Activated B cell treated with CpG ODN at 0.5 μM for 24 hours (primary cell): ENCODE measurements at regions not wholly inside any gene's neighbourhood (a gene's known extent, or its start where the extent isn't known, plus 50 kb on each side); places are given as distances from the start of the nearest gene placed in this dataset.
"Not testable (repeated sequence)": the region's sequence is repeated elsewhere in the genome, so short reads cannot be mapped to it uniquely, and the experiment has no call there.

Source experiments
- ATAC-seq: fragments of 200-7000 bp; cut with Tn5 transposase; one replicate; pipeline ENCODE4 v1.10.0; 2021; ENCODE audit warnings: low read depth, mild to moderate bottlenecking, moderate library complexity
- CTCF ChIA-PET: fragments of 350-600 bp; sonication (Branson Sonifier 250); formaldehyde crosslinking; loops from one replicate; lab custom pipeline; 2021; ENCODE audit warnings: antibody characterized with exemption; lab: Charles Lee
- POLR2A ChIA-PET: fragments of 350-600 bp; sonication (Branson Sonifier 250); formaldehyde crosslinking; loops from one replicate; lab custom pipeline; 2021; ENCODE audit warnings: antibody characterized with exemption; lab: Charles Lee
- DNase-seq: peaks from one replicate; pipeline ENCODE4 v3.0.0; 2022
- H3K27ac Mint-ChIP-seq: one replicate; pipeline ENCODE4 v1.8.0; 2020; ENCODE audit warnings: mixed read lengths
- H3K27me3 Mint-ChIP-seq: one replicate; pipeline ENCODE4 v1.8.0; 2021; ENCODE audit warnings: mixed read lengths
- H3K36me3 Mint-ChIP-seq: one replicate; pipeline ENCODE4 v1.8.0; 2021; ENCODE audit warnings: low read depth, mixed read lengths
- H3K4me1 Mint-ChIP-seq: one replicate; pipeline ENCODE4 v1.8.0; 2021; ENCODE audit warnings: mixed read lengths
- H3K4me3 Mint-ChIP-seq: one replicate; pipeline ENCODE4 v1.8.0; 2020; ENCODE audit warnings: mild to moderate bottlenecking, mixed read lengths
- H3K9me3 Mint-ChIP-seq: one replicate; pipeline ENCODE4 v1.8.0; 2020; ENCODE audit warnings: mixed read lengths
- intact Hi-C: fragments of 100-400 bp; cut with micrococcal nuclease; formaldehyde crosslinking; loops from one replicate; pipeline ENCODE4 v1.15.1; 2024
- TF ChIP-seq, protein P1 (sequence below): fragments of 200-600 bp; IDR thresholded peaks from one replicate; pipeline ENCODE4 v1.8.0; 2022; ENCODE audit warnings: antibody characterized with exemption, mild to moderate bottlenecking

DNA sequence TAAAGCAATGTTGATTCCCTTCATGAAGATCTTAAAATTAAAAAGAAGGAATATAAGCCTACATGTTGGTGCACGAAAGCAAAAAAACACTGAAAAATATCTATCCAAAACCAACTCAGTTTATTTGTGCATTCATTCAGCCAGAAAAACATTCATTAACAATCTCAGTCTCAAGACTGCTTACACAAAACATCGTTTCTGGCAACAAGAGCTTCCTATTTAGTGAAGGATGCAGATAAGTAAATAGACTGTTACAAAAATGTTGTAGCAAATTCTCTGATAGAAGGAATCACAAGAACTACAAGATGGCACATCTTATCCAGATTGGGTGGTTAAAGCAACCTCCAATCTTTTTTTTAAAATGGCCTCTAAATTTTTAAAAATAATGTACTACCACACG, 69.7 kb upstream of the DCN start:
- ATAC-seq (no peak), DNase-seq (no peak)
- intact Hi-C loops: no loop called here
- Mint-ChIP-seq H3K4me3 (no peak overlapping the region), H3K4me1 (no peaks in the 10 kb centered on the region), H3K9me3 (no peaks in the 10 kb centered on the region), H3K27me3 (peaks cover 2% of the 10 kb centered on the region), H3K36me3 (no peaks in the 10 kb centered on the region), H3K27ac (no peak overlapping the region)
- TF ChIP-seq, protein P1, sequence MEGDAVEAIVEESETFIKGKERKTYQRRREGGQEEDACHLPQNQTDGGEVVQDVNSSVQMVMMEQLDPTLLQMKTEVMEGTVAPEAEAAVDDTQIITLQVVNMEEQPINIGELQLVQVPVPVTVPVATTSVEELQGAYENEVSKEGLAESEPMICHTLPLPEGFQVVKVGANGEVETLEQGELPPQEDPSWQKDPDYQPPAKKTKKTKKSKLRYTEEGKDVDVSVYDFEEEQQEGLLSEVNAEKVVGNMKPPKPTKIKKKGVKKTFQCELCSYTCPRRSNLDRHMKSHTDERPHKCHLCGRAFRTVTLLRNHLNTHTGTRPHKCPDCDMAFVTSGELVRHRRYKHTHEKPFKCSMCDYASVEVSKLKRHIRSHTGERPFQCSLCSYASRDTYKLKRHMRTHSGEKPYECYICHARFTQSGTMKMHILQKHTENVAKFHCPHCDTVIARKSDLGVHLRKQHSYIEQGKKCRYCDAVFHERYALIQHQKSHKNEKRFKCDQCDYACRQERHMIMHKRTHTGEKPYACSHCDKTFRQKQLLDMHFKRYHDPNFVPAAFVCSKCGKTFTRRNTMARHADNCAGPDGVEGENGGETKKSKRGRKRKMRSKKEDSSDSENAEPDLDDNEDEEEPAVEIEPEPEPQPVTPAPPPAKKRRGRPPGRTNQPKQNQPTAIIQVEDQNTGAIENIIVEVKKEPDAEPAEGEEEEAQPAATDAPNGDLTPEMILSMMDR: no peak
- CTCF ChIA-PET: no interaction called here
- POLR2A ChIA-PET: no interaction called here

DNA sequence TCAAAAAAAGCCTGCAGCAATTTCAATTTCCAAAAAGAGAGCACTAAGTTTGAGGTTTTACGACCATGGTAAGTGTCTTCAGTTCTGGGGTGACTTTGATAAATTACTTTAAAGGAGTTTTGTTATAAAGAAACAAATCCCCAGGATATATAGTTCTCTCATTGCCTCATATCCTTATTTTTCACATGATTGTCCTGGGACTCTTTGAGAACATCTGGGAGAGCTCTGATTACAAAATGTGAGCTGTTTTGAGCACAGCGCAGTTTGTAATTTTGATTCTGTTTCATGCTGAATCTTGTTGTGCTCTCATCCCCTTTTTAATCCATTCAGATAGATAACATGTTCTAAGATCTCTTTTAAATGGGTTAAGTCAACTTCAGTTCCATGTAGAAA, 67.7 kb upstream of the DCN start:
- Mint-ChIP-seq H3K36me3 (no peaks in the 10 kb centered on the region), H3K27me3 (peaks cover 2% of the 10 kb centered on the region), H3K9me3 (no peaks in the 10 kb centered on the region), H3K4me3 (no peak overlapping the region), H3K27ac (no peak overlapping the region), H3K4me1 (no peaks in the 10 kb centered on the region)
- intact Hi-C loops: no loop called here
- DNase-seq (no peak), ATAC-seq (no peak)
- TF ChIP-seq, protein P1: no peak
- ChIA-PET CTCF (no interaction called here), POLR2A (no interaction called here)

DNA sequence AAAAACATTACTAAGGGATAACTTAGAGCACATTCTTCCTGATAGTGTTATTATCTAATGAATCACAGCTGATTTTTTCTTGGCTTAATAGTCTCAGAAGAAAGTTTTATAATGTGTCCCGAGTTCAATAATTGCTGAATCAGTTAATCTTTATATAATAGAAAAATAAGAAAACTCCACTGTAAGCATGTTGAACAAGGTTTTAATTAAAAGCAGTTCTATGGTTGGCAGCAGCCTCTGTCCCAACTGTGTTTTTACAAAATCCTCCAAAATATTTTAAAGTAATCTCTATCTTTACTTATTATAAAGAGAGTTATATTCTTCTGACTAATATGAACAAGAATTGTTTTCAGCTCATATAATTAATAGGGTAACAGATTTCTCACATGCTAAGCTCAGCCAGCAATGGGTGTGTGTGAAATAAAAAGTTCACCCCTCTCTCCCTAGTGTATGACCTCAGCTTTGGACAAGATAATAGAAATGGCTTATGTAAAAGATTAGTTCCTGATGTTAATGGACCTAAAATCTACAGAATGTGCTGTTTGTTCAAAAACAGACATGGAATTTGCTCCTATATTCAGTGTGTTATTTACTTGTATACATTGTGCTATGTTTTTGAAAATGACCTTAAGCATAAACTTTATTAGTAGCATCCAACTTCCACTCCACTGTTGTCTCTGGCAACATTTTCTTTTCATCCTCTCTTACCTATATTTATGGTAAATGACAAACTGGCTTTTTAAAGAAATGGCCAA, 67.1 kb upstream of the DCN start:
- ChIA-PET POLR2A (no interaction called here), CTCF (no interaction called here)
- ATAC-seq (no peak), DNase-seq (no peak)
- intact Hi-C loops: no loop called here
- no peaks in the 10 kb centered on the region for H3K36me3 Mint-ChIP-seq
- H3K4me3 Mint-ChIP-seq: no peak overlapping the region
- peaks cover 2% of the 10 kb centered on the region for H3K27me3 Mint-ChIP-seq
- TF ChIP-seq, protein P1: no peak
- H3K9me3 Mint-ChIP-seq: no peaks in the 10 kb centered on the region
- no peak overlapping the region for H3K27ac Mint-ChIP-seq
- H3K4me1 Mint-ChIP-seq: no peaks in the 10 kb centered on the region

DNA sequence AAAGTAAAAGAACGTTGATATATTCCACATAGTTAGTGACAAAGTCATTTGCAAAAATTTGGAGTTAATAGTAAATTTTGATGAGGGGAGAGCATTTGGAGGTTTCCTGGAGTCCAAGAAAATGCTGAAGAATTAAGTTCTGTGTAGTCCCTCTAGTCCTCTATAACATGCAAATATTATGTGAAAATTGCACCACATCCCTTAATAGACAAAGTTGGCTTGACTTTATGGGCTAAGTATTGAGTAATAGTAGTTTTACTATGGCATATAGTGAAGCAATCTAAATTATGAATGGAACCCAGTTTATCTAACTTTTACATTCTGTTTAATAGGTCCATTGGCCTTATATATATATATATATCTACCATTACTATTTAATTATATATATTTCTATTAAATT, 66.4 kb upstream of the DCN start:
- DNase-seq: no peak
- no peak for ATAC-seq
- TF ChIP-seq, protein P1: no peak
- CTCF ChIA-PET: no interaction called here
- Mint-ChIP-seq H3K27me3 (peaks cover 2% of the 10 kb centered on the region), H3K36me3 (no peaks in the 10 kb centered on the region), H3K4me3 (no peak overlapping the region), H3K4me1 (no peaks in the 10 kb centered on the region), H3K9me3 (no peaks in the 10 kb centered on the region), H3K27ac (no peak overlapping the region)
- intact Hi-C loops: no loop called here
- POLR2A ChIA-PET: no interaction called here

DNA sequence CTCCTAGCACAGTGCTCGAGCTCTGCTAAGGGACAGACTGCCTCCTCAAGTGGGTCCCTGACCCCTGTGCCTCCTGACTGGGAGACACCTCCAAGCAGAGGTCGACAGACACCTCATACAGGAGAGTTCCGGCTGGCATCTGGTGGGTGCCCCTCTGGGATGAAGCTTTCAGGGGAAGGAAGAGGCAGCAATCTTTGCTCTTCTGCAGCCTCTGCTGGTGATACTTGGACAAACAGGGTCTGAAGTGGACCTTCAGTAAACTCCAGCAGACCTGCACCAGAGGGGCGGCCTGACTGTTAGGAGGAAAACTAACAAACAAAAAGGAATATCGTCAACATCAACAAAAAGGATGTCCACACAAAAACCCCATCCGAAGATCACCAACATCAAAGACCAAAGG, 60.6 kb upstream of the DCN start:
- H3K4me3 Mint-ChIP-seq, H3K27me3 Mint-ChIP-seq, H3K4me1 Mint-ChIP-seq, ATAC-seq, H3K27ac Mint-ChIP-seq, H3K36me3 Mint-ChIP-seq, H3K9me3 Mint-ChIP-seq, DNase-seq, CTCF ChIA-PET, POLR2A ChIA-PET, intact Hi-C loops: not testable (repeated sequence)

DNA sequence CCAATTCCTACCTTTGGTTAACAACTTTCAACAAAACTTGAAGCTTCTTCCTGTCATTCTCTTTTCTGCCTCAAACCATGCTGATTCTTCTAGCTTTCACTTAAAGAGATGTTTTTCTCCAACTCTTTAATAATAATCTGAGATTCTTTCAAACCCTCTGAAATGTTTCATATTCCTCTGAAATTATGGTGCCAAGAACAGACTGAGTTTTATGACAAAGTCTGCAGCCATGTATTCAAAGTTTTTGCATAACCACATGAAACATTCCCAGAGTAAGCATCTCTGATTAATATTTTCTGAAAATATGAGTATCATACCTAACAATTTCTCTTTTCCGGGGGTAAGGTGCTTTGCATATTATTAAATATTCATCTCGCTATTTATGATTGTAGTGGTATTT, 59.1 kb upstream of the DCN start:
- Mint-ChIP-seq H3K9me3 (peaks cover 2% of the 10 kb centered on the region), H3K4me3 (no peak overlapping the region), H3K27ac (no peak overlapping the region), H3K4me1 (no peaks in the 10 kb centered on the region), H3K27me3 (no peaks in the 10 kb centered on the region), H3K36me3 (no peaks in the 10 kb centered on the region)
- intact Hi-C loops: no loop called here
- DNase-seq: no peak
- ATAC-seq: no peak
- ChIA-PET CTCF (no interaction called here), POLR2A (no interaction called here)
- TF ChIP-seq, protein P1: no peak
